HG03342 (cell line): ENCODE measurements at regions not wholly inside any gene's neighbourhood (a gene's known extent, or its start where the extent isn't known, plus 50 kb on each side); places are given as distances from the start of the nearest gene placed in this dataset.

ENCODE experiments used
- ATAC-seq: cut with Tn5 transposase; IDR thresholded peaks from one replicate; pipeline ENCODE4 v1.9.1; 2021; ENCODE audit warnings: mild to moderate bottlenecking, moderate library complexity; ENCODE audit not compliant: unreplicated experiment

- no peak for ATAC-seq
These were observed 131.9 kb upstream of the ZFHX3 start for GRCh38 chr16:73179705-73180331.

DNA sequence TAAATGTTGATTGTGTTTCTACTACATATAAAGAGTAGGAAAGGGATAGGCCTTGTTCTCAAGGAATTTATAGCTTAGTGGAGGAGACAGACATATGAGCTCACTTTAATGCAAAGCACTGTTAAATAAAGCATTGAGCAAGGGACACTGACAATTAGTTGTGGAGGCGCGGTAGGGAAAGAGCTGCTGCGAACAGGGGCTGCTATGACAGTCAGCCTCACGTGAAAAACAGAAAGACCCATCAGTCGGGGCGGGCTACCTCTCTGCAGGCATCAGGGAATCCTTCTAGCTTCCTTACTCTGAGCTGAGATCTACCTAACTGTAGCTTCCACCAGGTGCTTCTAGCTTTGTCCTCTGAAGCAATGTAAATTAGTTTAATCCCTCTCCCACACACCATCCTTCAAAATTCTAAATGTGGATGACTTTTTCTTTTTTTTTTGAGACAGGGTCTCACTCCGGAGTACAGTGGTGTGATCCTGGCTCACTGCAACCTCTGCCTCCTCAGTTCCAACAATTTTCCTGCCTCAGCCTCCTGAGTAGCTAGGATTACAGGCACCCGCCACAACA, 129.9 kb upstream of the ZFHX3 start:
- ATAC-seq: no peak

DNA sequence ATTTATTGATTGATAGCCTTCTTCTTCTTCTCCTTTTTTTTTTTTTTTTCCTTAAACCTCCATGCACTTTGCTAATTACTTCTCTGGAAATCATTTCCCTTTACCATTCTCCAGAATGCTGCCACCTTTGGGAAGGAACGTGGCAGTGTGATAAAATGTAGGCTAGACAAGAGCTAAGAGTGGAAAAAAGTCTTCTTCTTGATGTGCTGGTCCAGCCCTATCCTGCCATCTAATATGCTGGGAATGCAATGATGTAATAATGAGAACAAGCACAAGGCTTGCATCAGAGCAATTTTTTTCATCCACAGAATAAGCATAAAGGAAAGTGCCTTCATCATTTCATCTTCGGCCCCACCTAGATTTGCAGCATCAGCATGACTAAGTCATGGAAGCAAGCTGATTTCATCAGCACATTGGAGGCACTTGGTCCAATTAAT, 128.7 kb upstream of the ZFHX3 start:
- ATAC-seq: no peak

- ATAC-seq: no peak
These were observed 125.2 kb upstream of the ZFHX3 start for GRCh38 chr16:73172973-73173709.

GRCh38 chr16:73172241-73172972, 124.5 kb upstream of the ZFHX3 start:
- ATAC-seq: no peak

- no peak for ATAC-seq
These were observed 123.9 kb upstream of the ZFHX3 start for GRCh38 chr16:73171901-73172240.

DNA sequence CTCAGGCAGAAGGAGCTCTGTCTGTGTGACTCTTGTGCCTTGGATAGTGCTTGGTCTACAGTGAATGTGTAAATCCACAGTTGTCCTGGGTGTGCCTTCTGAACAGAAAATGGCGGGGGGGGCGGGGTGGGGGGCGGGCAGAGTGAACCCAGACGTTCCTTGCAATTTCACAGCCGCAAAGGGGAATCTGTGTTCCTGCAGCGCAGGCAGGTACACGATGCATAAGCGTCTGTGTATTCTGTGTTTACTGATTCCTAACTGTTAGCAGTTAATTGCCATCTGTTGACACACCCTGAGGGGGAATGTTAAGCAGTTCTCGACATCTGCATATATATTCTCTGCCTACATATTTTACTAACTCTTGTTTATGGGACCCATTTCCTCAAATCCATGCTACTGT, 123.5 kb upstream of the ZFHX3 start:
- ATAC-seq: no peak

GRCh38 chr16:73170612-73171038, 122.7 kb upstream of the ZFHX3 start:
- ATAC-seq: no peak

- ATAC-seq: no peak
These were observed 119.1 kb upstream of the ZFHX3 start for GRCh38 chr16:73166947-73167550.

DNA sequence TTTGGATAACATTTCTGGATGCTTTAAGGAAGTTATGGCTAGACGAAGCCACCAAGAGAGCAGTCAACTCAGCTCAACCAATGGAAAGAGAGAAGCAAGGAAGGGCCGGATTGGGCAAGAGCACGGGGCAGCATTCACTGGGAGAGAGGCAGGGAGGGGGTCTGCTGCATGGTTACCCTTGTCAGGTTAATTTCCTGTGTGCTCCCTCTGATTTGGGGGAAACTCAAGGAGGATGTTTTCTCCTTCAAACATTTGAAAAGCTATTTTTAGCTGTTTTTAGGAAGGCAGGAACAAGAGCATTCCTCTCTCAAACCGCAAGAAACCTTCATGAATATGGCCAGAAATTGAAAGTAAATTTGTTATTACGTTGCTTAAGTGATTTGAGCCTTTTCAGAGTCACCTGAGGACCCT, 118.5 kb upstream of the ZFHX3 start:
- ATAC-seq: no peak

DNA sequence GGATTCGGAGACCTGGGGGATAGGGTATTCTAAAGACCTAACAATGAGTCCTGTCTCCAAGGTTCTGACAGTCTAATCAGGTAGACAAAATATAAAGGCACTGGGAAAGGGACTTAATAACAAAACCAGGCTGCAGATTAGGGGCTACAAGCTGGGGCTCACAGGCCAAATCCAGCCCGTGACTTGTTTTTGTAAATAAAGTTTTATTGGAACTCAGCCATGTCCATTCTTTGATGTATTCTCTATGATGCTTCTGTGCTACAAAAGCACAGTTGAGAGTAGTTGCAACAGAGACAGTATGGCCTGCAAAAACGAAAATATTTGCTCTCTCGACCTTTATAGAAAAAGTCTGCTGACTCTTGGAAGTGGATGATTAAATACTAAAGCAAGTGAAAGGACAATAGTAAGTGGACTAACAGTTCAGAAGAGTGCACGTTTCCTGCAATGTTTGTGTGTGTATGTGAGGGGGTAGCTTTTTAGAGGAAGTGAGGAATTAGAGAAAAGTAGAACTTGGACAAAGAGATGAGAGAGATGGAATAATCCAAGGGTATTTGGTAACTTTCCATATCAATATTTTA, 115.4 kb upstream of the ZFHX3 start:
- ATAC-seq: no peak

DNA sequence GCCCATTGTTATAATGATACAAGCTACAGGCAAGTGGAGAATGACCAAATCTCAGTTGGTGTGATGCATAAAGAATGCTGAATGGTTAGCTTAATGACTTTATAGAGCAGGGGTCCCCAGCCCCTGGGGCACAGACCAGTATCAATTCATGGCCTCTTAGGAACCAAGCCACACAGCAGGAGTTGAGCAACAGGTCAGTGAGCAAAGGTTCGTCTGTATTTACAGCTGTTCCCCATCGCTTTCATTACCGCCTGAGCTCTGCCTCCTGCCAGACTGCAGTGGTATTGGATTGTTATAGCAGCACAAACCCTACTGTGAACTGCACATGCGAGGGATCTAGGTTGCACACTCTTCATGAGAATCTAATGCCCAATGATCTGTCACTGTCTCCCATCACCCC, 114.0 kb upstream of the ZFHX3 start:
- ATAC-seq: no peak

- ATAC-seq: no peak
These were observed 111.4 kb upstream of the ZFHX3 start for GRCh38 chr16:73159296-73159695.

- ATAC-seq: no peak
These were observed 109.9 kb upstream of the ZFHX3 start for GRCh38 chr16:73157861-73158260.

GRCh38 chr16:73154063-73154870, 106.3 kb upstream of the ZFHX3 start:
- no peak for ATAC-seq

GRCh38 chr16:73152386-73153125, 104.6 kb upstream of the ZFHX3 start:
- no peak for ATAC-seq

DNA sequence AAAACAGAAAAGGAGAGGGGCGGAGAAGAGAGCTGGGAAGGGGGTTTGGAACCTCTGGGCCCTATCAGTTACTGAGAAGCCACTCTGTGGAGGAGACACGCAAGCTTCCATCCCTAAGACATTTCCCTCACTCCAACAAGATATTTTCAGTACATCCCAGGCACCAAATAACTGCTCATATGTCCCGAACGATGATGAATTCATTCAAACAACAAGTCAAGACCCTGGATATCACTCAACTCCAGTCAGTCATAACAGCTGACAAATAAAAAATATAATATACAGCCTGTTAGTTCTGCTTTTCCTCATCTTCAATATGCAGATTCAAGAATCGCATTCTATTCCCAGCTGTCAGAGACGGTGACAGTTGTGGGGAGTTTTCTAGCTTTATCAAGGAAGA, 104.0 kb upstream of the ZFHX3 start:
- ATAC-seq: no peak

- no peak for ATAC-seq
These were observed 103.3 kb upstream of the ZFHX3 start for GRCh38 chr16:73151225-73151624.

GRCh38 chr16:73150786-73151185, 102.9 kb upstream of the ZFHX3 start:
- ATAC-seq: no peak
